Loucy (cell line): ENCODE measurements at regions not wholly inside any gene's neighbourhood (a gene's known extent, or its start where the extent isn't known, plus 50 kb on each side); places are given as distances from the start of the nearest gene placed in this dataset.

Source experiments
- CTCF ChIP-seq: fragments of 200-600 bp; sonication (generic); conservative IDR thresholded peaks from 2 replicates; pipeline ENCODE4 v1.5.1; 2014; ENCODE audit warnings: mild to moderate bottlenecking, antibody characterized with exemption, low read length
- EZH2phosphoT487 ChIP-seq: fragments of 200-600 bp; IDR thresholded peaks from 2 replicates; pipeline ENCODE4 v1.6.1; 2018; ENCODE audit warnings: antibody characterized with exemption, mild to moderate bottlenecking, moderate library complexity, borderline replicate concordance

- no peak for TF ChIP-seq EZH2phosphoT487
- no peak for TF ChIP-seq CTCF
Measured at GRCh38 chr5:13998254-13998653, 53.8 kb upstream of the DNAH5 start.
